Gastrocnemius medialis (tissue), 4 donors: ENCODE measurements at regions not wholly inside any gene's neighbourhood (a gene's known extent, or its start where the extent isn't known, plus 50 kb on each side); places are given as distances from the start of the nearest gene placed in this dataset.
A peak's percentile ranks its signal among the peaks of the same experiment; 100 is the strongest.
"Not testable (repeated sequence)": the region's sequence is repeated elsewhere in the genome, so short reads cannot be mapped to it uniquely, and the experiment has no call there.

Experiments
- ATAC-seq, 2 donors: fragments of 150-250 bp; one replicate each; pipeline ENCODE4 v1.9.1; 2016
- DNase-seq, 2 donors: peaks; one replicate each; pipeline ENCODE4 v3.0.0-alpha.2; 2019
- H3K27ac ChIP-seq, 4 donors: fragments of 200-600 bp; sonication (generic); 1 replicate in 1 of 4; 2 replicates in 3 of 4; pipeline ENCODE4 v1.5.1; 2016 to 2018; ENCODE audit warnings: mild to moderate bottlenecking in 2 of 4, moderate library complexity in 1 of 4
- H3K27me3 ChIP-seq, 3 donors: fragments of 200-600 bp; sonication (generic) in 2 of 3; 1 replicate in 1 of 3; 2 replicates in 2 of 3; pipeline versions ENCODE4 v1.5.1 to v1.6.0; 2016 to 2019; ENCODE audit warnings: mild to moderate bottlenecking in 1 of 3, moderate library complexity in 1 of 3
- H3K36me3 ChIP-seq, 2 donors: fragments of 200-600 bp; sonication (generic) in 1 of 2; one replicate each; pipeline ENCODE4 v1.5.1; 2017 to 2018
- H3K4me1 ChIP-seq, 2 donors: fragments of 200-600 bp; sonication (generic) in 1 of 2; one replicate each; pipeline ENCODE4 v1.5.1; 2016 to 2017; ENCODE audit warnings: mild to moderate bottlenecking in 2 of 2
- H3K4me3 ChIP-seq, 4 donors: fragments of 200-600 bp; sonication (generic) in 3 of 4; 1 replicate in 1 of 4; 2 replicates in 3 of 4; pipeline ENCODE4 v1.5.1; 2016 to 2019; ENCODE audit warnings: mild to moderate bottlenecking in 2 of 4
- H3K9me3 ChIP-seq, 3 donors: fragments of 200-600 bp; sonication (generic) in 2 of 3; 1 replicate in 1 of 3; 2 replicates in 2 of 3; pipeline ENCODE4 v1.5.1; 2016 to 2019
- CTCF ChIP-seq, 5 experiments: fragments of 450-650 bp in 3 of 5; fragments of 200-600 bp in 2 of 5; sonication (generic) in 2 of 5; IDR thresholded peaks in 4 of 5; conservative IDR thresholded peaks in 1 of 5; 1 replicate in 4 of 5; 2 replicates in 1 of 5; pipeline ENCODE4 v1.5.1; 2016 to 2019; ENCODE audit warnings: antibody characterized with exemption in 5 of 5, mild to moderate bottlenecking in 3 of 5, moderate library complexity in 3 of 5
- POLR2A ChIP-seq, 2 donors: fragments of 450-650 bp; IDR thresholded peaks; one replicate each; pipeline ENCODE4 v1.6.1; 2017; ENCODE audit warnings: antibody characterized with exemption in 2 of 2, mild to moderate bottlenecking in 2 of 2, moderate library complexity in 2 of 2
- in situ Hi-C, 4 donors: fragments of 200-750 bp; cut with MboI; loops; one replicate each; pipeline versions ENCODE4 v1.15.0 to v1.8.0; 2017; ENCODE audit warnings: low sequenced_read_pairs in 4 of 4
- intact Hi-C: fragments of 100-400 bp; cut with DNase I; formaldehyde crosslinking; loops from one replicate; pipeline ENCODE4 v1.15.1; 2023; ENCODE audit warnings: low total_unique reads

GRCh38 chr4:67327245-67328017, 217.9 kb downstream of the CENPC start:
- H3K4me3 ChIP-seq: no peak overlapping the region
- intact Hi-C loops (loop anchor here (5.0 kb wide), 1 partner anchor 240 kb away; no protein-coding TSS in a partner anchor), in situ Hi-C loops (loop anchor here in 1 of 4 donors (10.0 kb wide), 1 partner anchor 243 kb away; no protein-coding TSS in a partner anchor)

GRCh38 chr4:67325791-67326190, 219.5 kb downstream of the CENPC start:
- Histone ChIP-seq H3K4me3 (no peak overlapping the region), H3K9me3 (no peaks in the 10 kb centered on the region), H3K36me3 (no peaks in the 10 kb centered on the region), H3K27me3 (no peaks in the 10 kb centered on the region), H3K4me1 (no peaks in the 10 kb centered on the region), H3K27ac (no peak overlapping the region)
- intact Hi-C loops: loop anchor here (5.0 kb wide), 1 partner anchor 238 kb away; no protein-coding TSS in a partner anchor
- ATAC-seq (no peak), DNase-seq (no peak)
- TF ChIP-seq CTCF (IDR thresholded peaks at IDR 0.05 in 4 of 5, conservative IDR thresholded peaks at IDR 0.05 in 1 of 5): no peak
- TF ChIP-seq POLR2A (IDR thresholded peaks at IDR 0.05): no peak
- in situ Hi-C loops: loop anchor here in 1 of 4 donors (10.0 kb wide), 1 partner anchor 241 kb away; no protein-coding TSS in a partner anchor

More at GRCh38 chr4:67327245-67328017, 217.9 kb downstream of the CENPC start:
- TF ChIP-seq CTCF (IDR thresholded peaks at IDR 0.05 in 4 of 5, conservative IDR thresholded peaks at IDR 0.05 in 1 of 5) (peak in 4 of 5 experiments; percentile 39 to 79 (median 62)), POLR2A (IDR thresholded peaks at IDR 0.05) (no peak)
- no peak for ATAC-seq
- no peaks in the 10 kb centered on the region for H3K4me1 ChIP-seq
- DNase-seq: no peak
- H3K36me3 ChIP-seq: no peaks in the 10 kb centered on the region
- no peaks in the 10 kb centered on the region for H3K27me3 ChIP-seq
- H3K27ac ChIP-seq: no peak overlapping the region
- no peaks in the 10 kb centered on the region for H3K9me3 ChIP-seq

DNA sequence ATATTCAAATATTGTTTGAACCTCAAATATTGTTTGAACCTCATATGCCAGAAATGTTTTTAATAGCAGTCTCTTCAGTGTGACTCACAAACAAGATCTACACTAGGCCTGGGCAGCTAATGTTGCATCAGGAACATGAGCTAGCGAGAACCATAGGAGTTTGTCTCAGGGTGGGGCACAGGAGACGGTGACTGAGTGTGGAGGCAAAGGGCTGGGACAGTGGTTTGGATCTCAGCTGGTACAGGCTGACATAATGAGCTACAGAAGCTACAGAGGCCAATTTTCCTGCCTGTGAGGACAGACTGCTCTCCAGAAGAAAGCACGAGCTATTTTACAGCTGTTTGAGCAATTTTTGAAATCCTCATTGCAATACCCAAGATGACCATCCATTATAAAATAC, 224.7 kb downstream of the CENPC start:
- no peak for TF ChIP-seq POLR2A (IDR thresholded peaks at IDR 0.05)
- no peak for TF ChIP-seq CTCF (IDR thresholded peaks at IDR 0.05 in 4 of 5, conservative IDR thresholded peaks at IDR 0.05 in 1 of 5)
- no peaks in the 10 kb centered on the region for H3K36me3 ChIP-seq
- ATAC-seq (no peak), DNase-seq (no peak)
- H3K4me3 ChIP-seq: no peak overlapping the region
- in situ Hi-C loops: loop anchor here in 1 of 4 donors (10.0 kb wide), 1 partner anchor 236 kb away; no protein-coding TSS in a partner anchor
- H3K27ac ChIP-seq: no peak overlapping the region
- H3K9me3 ChIP-seq: no peaks in the 10 kb centered on the region
- intact Hi-C loops: no loop called here
- H3K27me3 ChIP-seq: no peaks in the 10 kb centered on the region
- H3K4me1 ChIP-seq: no peaks in the 10 kb centered on the region

GRCh38 chr4:67319607-67320006, 225.7 kb downstream of the CENPC start:
- ATAC-seq, DNase-seq, H3K36me3 ChIP-seq, intact Hi-C loops, H3K9me3 ChIP-seq, H3K4me3 ChIP-seq, H3K27me3 ChIP-seq, H3K4me1 ChIP-seq, H3K27ac ChIP-seq: not testable (repeated sequence)
- in situ Hi-C loops: loop anchor here in 1 of 4 donors (10.0 kb wide), 1 partner anchor 235 kb away; no protein-coding TSS in a partner anchor

DNA sequence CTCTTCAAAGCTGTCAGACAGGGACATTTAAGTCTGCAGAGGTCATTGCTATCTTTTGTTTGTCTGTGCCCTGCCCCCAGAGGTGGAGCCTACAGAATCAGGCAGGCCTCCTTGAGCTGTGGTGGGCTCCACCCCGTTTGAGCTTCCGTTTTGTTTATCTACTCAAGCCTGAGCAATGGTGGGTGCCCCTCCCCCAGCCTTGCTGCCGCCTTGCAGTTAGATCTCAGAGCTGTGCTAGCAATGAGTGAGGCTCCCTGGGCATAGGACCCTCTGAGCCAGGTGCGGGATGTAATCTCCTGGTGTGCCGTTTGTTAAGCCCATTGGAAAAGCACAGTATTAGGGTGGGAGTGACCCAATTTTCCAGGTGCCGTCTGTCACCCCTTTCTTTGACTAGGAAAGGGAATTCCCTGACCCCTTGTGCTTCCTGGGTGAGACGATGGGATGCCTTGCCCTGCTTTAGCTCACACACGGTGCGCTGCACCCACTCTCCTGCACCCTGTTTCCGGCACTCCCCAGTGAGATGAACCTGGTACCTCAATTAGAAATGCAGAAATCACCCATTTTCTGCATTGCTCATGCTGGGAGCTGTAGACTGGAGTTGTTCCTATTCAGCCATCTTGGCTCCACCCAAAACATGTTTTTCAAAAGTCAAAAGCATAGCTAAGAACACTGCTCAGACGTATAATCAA, 244.7 kb downstream of the CENPC start:
- H3K27me3 ChIP-seq, H3K4me1 ChIP-seq, intact Hi-C loops, H3K4me3 ChIP-seq, DNase-seq, H3K27ac ChIP-seq, H3K36me3 ChIP-seq, in situ Hi-C loops, H3K9me3 ChIP-seq, ATAC-seq: not testable (repeated sequence)
